HL-60/S4 treated with phorbol 12-myristate 13-acetate at 8.2 ng/mL for 4 days and 3 days (cell line): ENCODE measurements at regions not wholly inside any gene's neighbourhood (a gene's known extent, or its start where the extent isn't known, plus 50 kb on each side); places are given as distances from the start of the nearest gene placed in this dataset.

Experiments used
- in situ Hi-C: fragments of 300-500 bp; cut with MboI; formaldehyde crosslinking; loops from 2 replicates; pipeline ENCODE4 v1.15.0; 2022; ENCODE audit warnings: low sequenced_read_pairs

GRCh38 chr2:196224756-196225155, 53.4 kb upstream of the STK17B start:
- in situ Hi-C loops = no loop called here

DNA sequence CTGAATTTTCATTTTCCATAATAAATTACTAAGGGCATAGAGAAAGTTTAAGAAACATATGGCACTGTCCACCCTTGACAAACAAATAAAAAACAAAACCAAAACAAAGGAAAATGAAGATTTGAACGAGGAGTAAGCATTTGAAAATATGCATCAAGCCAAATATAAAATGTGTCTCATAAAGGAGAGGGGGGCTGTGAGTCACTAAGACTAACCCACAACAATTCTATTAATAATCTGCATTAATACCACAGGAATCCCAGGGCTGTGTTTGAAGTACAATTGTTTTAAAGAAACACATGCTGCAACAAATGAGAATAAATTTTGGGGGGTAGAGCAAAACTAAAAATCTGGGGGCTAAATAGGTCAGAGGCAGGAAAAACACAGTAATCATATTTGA, 53.8 kb upstream of the STK17B start:
- in situ Hi-C loops = no loop called here

GRCh38 chr2:196226058-196226706, 54.8 kb upstream of the STK17B start:
- in situ Hi-C loops = no loop called here

- in situ Hi-C loops = no loop called here
Measured at GRCh38 chr2:196226707-196227065, 55.3 kb upstream of the STK17B start.

GRCh38 chr2:196229013-196229412, 57.6 kb upstream of the STK17B start:
- in situ Hi-C loops = no loop called here

DNA sequence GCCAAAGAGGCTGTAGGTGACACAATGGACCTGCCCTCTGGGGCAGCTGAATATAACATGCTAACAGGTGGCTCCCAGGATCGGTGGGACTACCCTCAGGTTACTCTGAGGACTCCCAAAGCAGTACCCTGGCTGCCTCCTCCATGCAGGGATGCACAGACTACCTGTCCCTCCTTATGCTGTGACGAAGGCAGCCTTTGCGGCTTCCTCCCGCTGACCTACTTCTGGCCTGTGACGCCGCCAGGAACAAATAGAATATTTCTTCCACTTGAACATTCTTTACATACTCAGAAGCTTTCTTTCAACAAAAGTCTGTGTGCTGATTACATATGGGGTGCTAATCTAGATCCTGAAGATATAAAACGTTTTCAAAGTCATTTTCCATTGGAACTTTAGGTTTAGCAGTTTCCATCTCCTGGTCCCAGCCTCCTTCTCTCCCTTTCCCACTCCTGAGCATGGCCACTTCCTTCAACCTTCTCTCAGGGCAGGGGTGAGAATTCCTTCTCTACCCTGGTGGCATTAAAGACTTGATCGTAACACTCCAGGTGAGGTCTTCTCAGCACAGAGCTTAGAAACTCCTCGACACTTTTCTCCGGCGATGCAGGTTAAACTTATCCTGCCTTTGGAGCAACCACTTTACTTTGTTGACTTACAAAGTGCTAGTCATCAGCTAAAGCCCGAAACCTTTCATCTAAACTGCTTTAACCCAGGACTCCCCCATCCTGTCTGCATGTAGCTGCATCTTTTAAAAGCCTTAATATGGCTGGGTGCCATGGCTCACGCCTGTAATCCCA, 58.9 kb upstream of the STK17B start:
- in situ Hi-C loops = no loop called here

- in situ Hi-C loops = no loop called here
Measured at GRCh38 chr2:196233021-196233804, 61.8 kb upstream of the STK17B start.

- in situ Hi-C loops = no loop called here
Measured at GRCh38 chr2:196233805-196234475, 62.6 kb upstream of the STK17B start.

GRCh38 chr2:196234672-196235071, 63.3 kb upstream of the STK17B start:
- in situ Hi-C loops = no loop called here

- in situ Hi-C loops = no loop called here
Measured at GRCh38 chr2:196238836-196239380, 67.5 kb upstream of the STK17B start.

GRCh38 chr2:196239622-196240587, 68.5 kb upstream of the STK17B start:
- in situ Hi-C loops = loop anchor here (5.0 kb wide), 1 partner anchor 37 kb away; no protein-coding TSS in a partner anchor

GRCh38 chr2:196241175-196241574, 69.8 kb upstream of the STK17B start:
- in situ Hi-C loops = loop anchor here (5.0 kb wide), 1 partner anchor 36 kb away; no protein-coding TSS in a partner anchor

DNA sequence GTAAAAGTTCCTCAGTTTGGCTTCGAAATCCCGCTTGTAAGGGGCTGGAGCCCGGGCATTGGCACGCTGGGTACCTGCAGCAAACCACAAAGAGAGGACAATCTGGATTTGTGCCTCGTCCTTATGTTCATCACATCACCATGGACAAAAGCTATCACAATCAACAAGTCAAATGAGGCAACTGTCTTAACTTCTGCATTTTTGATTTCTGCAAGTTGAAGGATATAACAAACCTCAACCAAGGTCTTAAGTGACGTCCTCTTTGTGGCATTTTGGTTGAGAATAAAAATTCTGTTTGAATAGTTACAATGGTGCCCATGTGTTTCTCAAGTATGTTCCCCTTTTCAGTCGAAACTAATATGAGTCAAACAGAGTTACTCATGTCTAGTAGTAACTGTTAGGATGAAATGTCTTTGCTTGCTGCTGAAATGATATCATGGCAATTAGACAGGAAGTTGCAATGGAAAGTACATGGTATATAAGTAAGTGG, 70.8 kb upstream of the STK17B start:
- in situ Hi-C loops = loop anchor here (5.0 kb wide), 1 partner anchor 35 kb away; no protein-coding TSS in a partner anchor

GRCh38 chr2:196244516-196244915, 73.1 kb upstream of the STK17B start:
- in situ Hi-C loops = loop anchor here (5.0 kb wide), 1 partner anchor 33 kb away; no protein-coding TSS in a partner anchor

- in situ Hi-C loops = loop anchor here (5.0 kb wide), 1 partner anchor 32 kb away; no protein-coding TSS in a partner anchor
Measured at GRCh38 chr2:196244966-196245365, 73.6 kb upstream of the STK17B start.

DNA sequence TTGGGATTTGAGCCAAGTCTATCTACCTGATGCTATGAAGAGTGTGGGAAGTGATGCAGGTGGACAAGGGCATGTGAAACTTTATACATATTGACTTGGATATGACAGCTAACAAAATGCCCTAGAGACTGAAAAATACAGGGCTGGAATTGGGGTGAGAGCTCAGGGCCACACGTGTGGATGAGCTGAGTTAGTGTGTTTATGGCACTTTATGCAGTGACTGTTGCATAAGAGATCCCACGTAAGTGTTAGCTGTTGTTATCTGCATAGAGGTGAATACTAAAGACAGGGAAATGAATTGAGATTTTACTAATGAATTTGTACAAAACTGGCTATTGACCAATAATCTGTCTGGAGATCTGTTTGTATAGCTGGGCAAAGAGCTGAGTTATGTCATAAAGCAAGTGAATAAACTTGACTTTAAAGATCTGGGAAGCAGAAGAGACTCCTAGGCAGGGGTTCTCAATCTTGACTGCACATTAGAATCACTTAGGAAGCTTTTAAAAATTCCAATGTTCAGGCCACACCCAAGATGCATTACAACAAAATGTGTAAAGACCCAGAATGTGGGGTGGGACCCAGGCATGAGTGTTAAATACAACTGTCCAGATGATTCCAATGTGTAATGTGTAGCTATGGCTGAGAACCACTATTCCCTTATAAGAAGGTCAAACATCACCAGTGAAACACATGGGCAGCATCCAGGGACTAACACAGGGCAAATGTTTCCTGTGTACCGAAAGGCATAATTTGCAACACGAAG, 74.2 kb upstream of the STK17B start:
- in situ Hi-C loops = no loop called here

- in situ Hi-C loops = no loop called here
Measured at GRCh38 chr2:196247114-196247975, 76.0 kb upstream of the STK17B start.

- in situ Hi-C loops = no loop called here
Measured at GRCh38 chr2:196247976-196248280, 76.5 kb upstream of the STK17B start.
